ENCODE measurements at regions not wholly inside any gene's neighbourhood (a gene's known extent, or its start where the extent isn't known, plus 50 kb on each side); places are given as distances from the start of the nearest gene placed in this dataset.

GRCh38 chr3:124078953-124079911 is 87.3 kb upstream of the ROPN1 start:
- TF ChIP-seq CTCF (conservative IDR thresholded peaks at IDR 0.05; ENCODE audit: low read length) (peak; percentile 77), EZH2phosphoT487 (IDR thresholded peaks at IDR 0.05; ENCODE audit: borderline replicate concordance) (no peak)

Measured in Loucy (cell line).